HepG2 (cell line): ENCODE measurements at regions not wholly inside any gene's neighbourhood (a gene's known extent, or its start where the extent isn't known, plus 50 kb on each side); places are given as distances from the start of the nearest gene placed in this dataset.

ENCODE experiments used
- ATAC-seq: fragments of 200-7000 bp; cut with Tn5 transposase; 3 replicates; pipeline ENCODE4 v1.9.1; 2020; ENCODE audit warnings: mild to moderate bottlenecking, moderate library complexity
- BruUV-seq: library from RNA; stranded (reverse); fragments of 400-500 nt; replicated peaks from 2 replicates; lab custom pipeline; 2021; lab: Mats Ljungman, UMichigan
- CTCF ChIA-PET: fragments of 300-600 bp; formaldehyde crosslinking; extraction: SDS; loops from one replicate; lab custom pipeline; 2021; ENCODE audit warnings: low total read pairs, inconsistent platforms, low intra/inter-chr PET ratio; lab: Yijun Ruan, JAX
- POLR2A ChIA-PET: fragments of 350-600 bp; sonication (Branson Sonifier 250); formaldehyde crosslinking; loops from one replicate; lab custom pipeline; 2020; ENCODE audit warnings: antibody characterized with exemption, inconsistent platforms; lab: Yijun Ruan, JAX
- DNase-seq: peaks from one replicate; pipeline ENCODE4 v3.0.0-alpha.2; 2015; ENCODE audit warnings: low spot score
- FAIRE-seq: peaks from 3 replicates; lab custom pipeline; 2011; peaks lifted over from hg19 to GRCh38; lab: Jason Lieb, UNC
- H2AFZ ChIP-seq: one replicate; pipeline ENCODE4 v1.6.1; 2011; ENCODE audit warnings: low read length, inconsistent platforms
- H3K27ac ChIP-seq: fragments of 300-600 bp; 3 replicates; pipeline ENCODE4 v1.8.0; 2011; ENCODE audit warnings: mixed run types, mild to moderate bottlenecking, mixed read lengths, low read length, inconsistent platforms; ENCODE audit not compliant: insufficient read depth; ENCODE audit errors: extremely low read length
- H3K27me3 ChIP-seq, 2 experiments: fragments of 200-600 bp in 1 of 2; 2 replicates in 1 of 2; 3 replicates in 1 of 2; pipeline versions ENCODE4 v1.6.0 to v1.8.0; 2011; ENCODE audit warnings: low read length in 2 of 2, mild to moderate bottlenecking in 2 of 2, moderate library complexity in 2 of 2, inconsistent platforms in 1 of 2; ENCODE audit not compliant: insufficient read depth in 2 of 2, control insufficient read depth in 1 of 2
- H3K36me3 ChIP-seq, 2 experiments: fragments of 200-600 bp in 1 of 2; replicated peaks in 1 of 2; 2 replicates in 1 of 2; 3 replicates in 1 of 2; pipeline versions ENCODE4 v1.5.1 to v1.8.0; 2011; ENCODE audit warnings: low read length in 2 of 2, inconsistent platforms in 1 of 2; ENCODE audit not compliant: insufficient read depth in 2 of 2, control insufficient read depth in 1 of 2
- H3K4me1 ChIP-seq: 2 replicates; pipeline ENCODE4 v1.5.1; 2012; ENCODE audit warnings: low read length, inconsistent platforms; ENCODE audit not compliant: insufficient read depth
- H3K4me2 ChIP-seq: 2 replicates; pipeline ENCODE4 v1.6.0; 2011; ENCODE audit warnings: low read depth, low read length, inconsistent platforms
- H3K4me3 ChIP-seq, 3 experiments: fragments of 200-600 bp in 1 of 3; sonication (generic), shearing (Covaris generic) in 1 of 3; replicated peaks in 1 of 3; 2 replicates each; pipeline ENCODE4 v1.5.1; 2011 to 2016; ENCODE audit warnings: low read length in 3 of 3, inconsistent platforms in 2 of 3, low read depth in 2 of 3, mild to moderate bottlenecking in 2 of 3, control low read depth in 1 of 3, mixed read lengths in 1 of 3; ENCODE audit not compliant: insufficient read depth in 1 of 3
- H3K79me2 ChIP-seq: one replicate; pipeline ENCODE4 v1.6.1; 2011; ENCODE audit warnings: low read length, inconsistent platforms; ENCODE audit not compliant: insufficient read depth
- H3K9ac ChIP-seq: 2 replicates; pipeline ENCODE4 v1.6.0; 2011; ENCODE audit warnings: mild to moderate bottlenecking, low read depth, low read length, inconsistent platforms; ENCODE audit not compliant: insufficient read depth
- H3K9me3 ChIP-seq: 2 replicates; pipeline ENCODE4 v1.5.1; 2012; ENCODE audit warnings: mild to moderate bottlenecking, low read length
- H4K20me1 ChIP-seq: 2 replicates; pipeline ENCODE4 v1.6.0; 2011; ENCODE audit warnings: inconsistent platforms, mild to moderate bottlenecking, low read length, moderate library complexity; ENCODE audit not compliant: insufficient read depth
- KDM1A ChIP-seq: IDR thresholded peaks from 2 replicates; pipeline ENCODE4 v1.6.1; 2016; ENCODE audit warnings: missing compliant biosample characterization
- REXO4 ChIP-seq: sonication (generic); formaldehyde crosslinking; IDR thresholded peaks from 2 replicates; pipeline ENCODE4 v1.8.0; 2022; ENCODE audit warnings: missing genetic modification reagents, mild to moderate bottlenecking, borderline replicate concordance
- ZNF564 ChIP-seq: sonication (generic); formaldehyde crosslinking; IDR thresholded peaks from 2 replicates; pipeline ENCODE4 v1.8.1; 2023; ENCODE audit warnings: mild to moderate bottlenecking, missing genetic modification reagents
- ZNF577 ChIP-seq: sonication (generic); formaldehyde crosslinking; IDR thresholded peaks from 2 replicates; pipeline ENCODE4 v1.4.0; 2020; ENCODE audit warnings: mild to moderate bottlenecking, low read depth, missing genetic modification reagents, borderline replicate concordance
- WGBS: methylation state at CpG from one replicate; pipeline ENCODE4 v1.1.6; 2017; ENCODE audit warnings: low lambda C conversion rate; 5-methylcytosine and 5-hydroxymethylcytosine counted together
- in situ Hi-C: cut with HindIII; loops from 2 replicates; pipeline ENCODE4 v1.10.0; 2017; ENCODE audit warnings: low pct_unique_long_range_greater_than_20kb; ENCODE audit not compliant: extremely low pct_ligation_motif_present
- intact Hi-C: fragments of 100-400 bp; cut with micrococcal nuclease; formaldehyde crosslinking; loops from one replicate; pipeline ENCODE4 v1.10.0; 2022; ENCODE audit not compliant: unreplicated experiment
- TF ChIP-seq, protein P1 (sequence below): sonication (generic); formaldehyde crosslinking; IDR thresholded peaks from 2 replicates; pipeline ENCODE4 v1.5.1; 2020; ENCODE audit warnings: missing genetic modification reagents, mild to moderate bottlenecking, borderline replicate concordance
- TF ChIP-seq, protein P2 (sequence below): sonication (generic); formaldehyde crosslinking; IDR thresholded peaks from 2 replicates; pipeline ENCODE4 v1.5.0; 2020; ENCODE audit warnings: missing genetic modification reagents
- TF ChIP-seq, protein P3 (sequence below): sonication (generic); formaldehyde crosslinking; IDR thresholded peaks from 2 replicates; pipeline ENCODE4 v1.8.0; 2022; ENCODE audit warnings: mild to moderate bottlenecking, missing genetic modification reagents, moderate library complexity
- TF ChIP-seq, protein P4 (sequence below): sonication (generic); formaldehyde crosslinking; IDR thresholded peaks from 2 replicates; pipeline ENCODE4 v1.5.0; 2020; ENCODE audit warnings: mild to moderate bottlenecking, missing genetic modification reagents

DNA sequence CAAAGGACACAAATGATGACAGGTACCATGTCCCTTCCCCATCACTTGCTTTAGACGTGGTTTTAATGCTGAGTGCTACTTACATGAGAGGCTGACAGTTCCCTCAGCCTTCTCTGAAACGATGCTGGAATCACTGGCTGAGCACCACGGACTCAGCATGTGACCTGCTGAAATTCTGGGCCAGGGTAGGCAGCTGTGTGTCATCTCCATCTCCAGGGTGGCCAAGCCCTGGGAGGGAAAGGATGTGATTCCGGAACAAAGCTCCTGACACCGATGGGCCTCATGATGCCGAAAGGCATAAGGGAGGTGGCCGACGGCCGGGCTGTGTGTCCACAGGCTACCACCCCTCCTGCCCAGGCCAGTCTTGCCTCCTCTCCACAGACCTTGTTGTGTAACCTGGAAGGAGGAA is 184.3 kb upstream of the CST7 start:
- no peak for TF ChIP-seq ZNF577 (CRISPR knock-in tag)
- TF ChIP-seq, protein P1, sequence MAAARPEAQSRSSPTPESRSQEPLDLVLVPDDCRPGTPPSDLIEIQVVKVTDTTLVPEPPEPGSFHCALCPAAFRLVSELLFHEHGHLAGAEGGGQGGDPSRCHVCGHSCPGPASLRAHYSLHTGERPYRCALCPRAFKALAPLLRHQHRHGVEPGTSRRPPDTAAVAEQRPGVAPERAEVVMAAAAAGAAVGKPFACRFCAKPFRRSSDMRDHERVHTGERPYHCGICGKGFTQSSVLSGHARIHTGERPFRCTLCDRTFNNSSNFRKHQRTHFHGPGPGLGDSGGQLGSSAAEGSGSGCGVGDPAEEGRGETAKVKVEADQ (CRISPR knock-in tag): no peak
- TF ChIP-seq, protein P2, sequence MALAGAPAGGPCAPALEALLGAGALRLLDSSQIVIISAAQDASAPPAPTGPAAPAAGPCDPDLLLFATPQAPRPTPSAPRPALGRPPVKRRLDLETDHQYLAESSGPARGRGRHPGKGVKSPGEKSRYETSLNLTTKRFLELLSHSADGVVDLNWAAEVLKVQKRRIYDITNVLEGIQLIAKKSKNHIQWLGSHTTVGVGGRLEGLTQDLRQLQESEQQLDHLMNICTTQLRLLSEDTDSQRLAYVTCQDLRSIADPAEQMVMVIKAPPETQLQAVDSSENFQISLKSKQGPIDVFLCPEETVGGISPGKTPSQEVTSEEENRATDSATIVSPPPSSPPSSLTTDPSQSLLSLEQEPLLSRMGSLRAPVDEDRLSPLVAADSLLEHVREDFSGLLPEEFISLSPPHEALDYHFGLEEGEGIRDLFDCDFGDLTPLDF: no peak
- TF ChIP-seq ZNF564: no peak
- TF ChIP-seq, protein P3, sequence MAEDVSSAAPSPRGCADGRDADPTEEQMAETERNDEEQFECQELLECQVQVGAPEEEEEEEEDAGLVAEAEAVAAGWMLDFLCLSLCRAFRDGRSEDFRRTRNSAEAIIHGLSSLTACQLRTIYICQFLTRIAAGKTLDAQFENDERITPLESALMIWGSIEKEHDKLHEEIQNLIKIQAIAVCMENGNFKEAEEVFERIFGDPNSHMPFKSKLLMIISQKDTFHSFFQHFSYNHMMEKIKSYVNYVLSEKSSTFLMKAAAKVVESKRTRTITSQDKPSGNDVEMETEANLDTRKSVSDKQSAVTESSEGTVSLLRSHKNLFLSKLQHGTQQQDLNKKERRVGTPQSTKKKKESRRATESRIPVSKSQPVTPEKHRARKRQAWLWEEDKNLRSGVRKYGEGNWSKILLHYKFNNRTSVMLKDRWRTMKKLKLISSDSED: no peak
- TF ChIP-seq KDM1A: no peak
- TF ChIP-seq, protein P4, sequence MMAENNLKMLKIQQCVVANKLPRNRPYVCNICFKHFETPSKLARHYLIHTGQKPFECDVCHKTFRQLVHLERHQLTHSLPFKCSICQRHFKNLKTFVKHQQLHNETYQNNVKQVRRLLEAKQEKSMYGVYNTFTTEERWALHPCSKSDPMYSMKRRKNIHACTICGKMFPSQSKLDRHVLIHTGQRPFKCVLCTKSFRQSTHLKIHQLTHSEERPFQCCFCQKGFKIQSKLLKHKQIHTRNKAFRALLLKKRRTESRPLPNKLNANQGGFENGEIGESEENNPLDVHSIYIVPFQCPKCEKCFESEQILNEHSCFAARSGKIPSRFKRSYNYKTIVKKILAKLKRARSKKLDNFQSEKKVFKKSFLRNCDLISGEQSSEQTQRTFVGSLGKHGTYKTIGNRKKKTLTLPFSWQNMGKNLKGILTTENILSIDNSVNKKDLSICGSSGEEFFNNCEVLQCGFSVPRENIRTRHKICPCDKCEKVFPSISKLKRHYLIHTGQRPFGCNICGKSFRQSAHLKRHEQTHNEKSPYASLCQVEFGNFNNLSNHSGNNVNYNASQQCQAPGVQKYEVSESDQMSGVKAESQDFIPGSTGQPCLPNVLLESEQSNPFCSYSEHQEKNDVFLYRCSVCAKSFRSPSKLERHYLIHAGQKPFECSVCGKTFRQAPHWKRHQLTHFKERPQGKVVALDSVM (CRISPR knock-in tag): no peak
- TF ChIP-seq REXO4 (CRISPR knock-in tag): no peak
- no TSS peak for BruUV-seq
- H3K27ac ChIP-seq: no peak overlapping the region
- WGBS: 26% methylated on average over 9 of the region's 9 CpGs
- CTCF ChIA-PET: no interaction called here
- no peak for ATAC-seq
- H4K20me1 ChIP-seq: no peaks in the 10 kb centered on the region
- H3K79me2 ChIP-seq: no peaks in the 10 kb centered on the region
- no peak overlapping the region for H3K4me3 ChIP-seq
- no peak for FAIRE-seq
- no peak overlapping the region for H3K4me2 ChIP-seq
- in situ Hi-C loops (no loop called here), intact Hi-C loops (no loop called here)
- no peak overlapping the region for H3K9ac ChIP-seq
- H3K27me3 ChIP-seq: peaks cover 0 to 18% of the 10 kb centered on the region in 2 experiments; a peak in 3 of 5 replicates
- no peaks in the 10 kb centered on the region for H3K36me3 ChIP-seq
- H3K9me3 ChIP-seq: peaks cover 8% of the 10 kb centered on the region
- H3K4me1 ChIP-seq: no peaks in the 10 kb centered on the region
- no peak for DNase-seq
- no peak overlapping the region for H2AFZ ChIP-seq
- POLR2A ChIA-PET: no interaction called here
